ENCODE measurements at regions not wholly inside any gene's neighbourhood (a gene's known extent, or its start where the extent isn't known, plus 50 kb on each side); places are given as distances from the start of the nearest gene placed in this dataset.
A peak's percentile ranks its signal among the peaks of the same experiment; 100 is the strongest.

GRCh38 chr6:160899671-160900430 is 91.7 kb upstream of the MAP3K4 start:
- Histone ChIP-seq H3K27me3 (ENCODE audit: control insufficient read depth, insufficient read depth, low read length) (no peaks in the 10 kb centered on the region), H3K36me3 (ENCODE audit: control insufficient read depth, insufficient read depth, low read length) (no peaks in the 10 kb centered on the region), H3K4me3 (ENCODE audit: low read depth, low read length) (no peak overlapping the region)
- DNase-seq (ENCODE audit: low read depth) (no peak), FAIRE-seq (no peak)
- no peak for TF ChIP-seq CTCF (IDR thresholded peaks at IDR 0.05; ENCODE audit: insufficient read depth, low read length, severe bottlenecking)

- TF ChIP-seq CTCF (IDR thresholded peaks at IDR 0.05; ENCODE audit: insufficient read depth, low read length, severe bottlenecking) = no peak
- FAIRE-seq = no peak
- no peaks in the 10 kb centered on the region for H3K27me3 ChIP-seq (ENCODE audit: control insufficient read depth, insufficient read depth, low read length)
Measured at GRCh38 chr6:160911949-160912348, 79.6 kb upstream of the MAP3K4 start.

GRCh38 chr6:160912411-160912810 is 79.2 kb upstream of the MAP3K4 start:
- TF ChIP-seq CTCF (IDR thresholded peaks at IDR 0.05; ENCODE audit: insufficient read depth, low read length, severe bottlenecking) = no peak
- peak; percentile 96 for FAIRE-seq
- H3K36me3 ChIP-seq (ENCODE audit: control insufficient read depth, insufficient read depth, low read length) = no peaks in the 10 kb centered on the region
- no peak overlapping the region for H3K4me3 ChIP-seq (ENCODE audit: low read depth, low read length)
- no peak for DNase-seq (ENCODE audit: low read depth)
- H3K27me3 ChIP-seq (ENCODE audit: control insufficient read depth, insufficient read depth, low read length) = no peaks in the 10 kb centered on the region

More at GRCh38 chr6:160911949-160912348, 79.6 kb upstream of the MAP3K4 start:
- H3K36me3 ChIP-seq (ENCODE audit: control insufficient read depth, insufficient read depth, low read length) = no peaks in the 10 kb centered on the region
- DNase-seq (ENCODE audit: low read depth) = no peak
- H3K4me3 ChIP-seq (ENCODE audit: low read depth, low read length) = no peak overlapping the region

GRCh38 chr6:160917572-160917971 is 74.0 kb upstream of the MAP3K4 start:
- no peak for DNase-seq (ENCODE audit: low read depth)
- Histone ChIP-seq H3K4me3 (ENCODE audit: low read depth, low read length) (no peak overlapping the region), H3K36me3 (ENCODE audit: control insufficient read depth, insufficient read depth, low read length) (no peaks in the 10 kb centered on the region), H3K27me3 (ENCODE audit: control insufficient read depth, insufficient read depth, low read length) (no peaks in the 10 kb centered on the region)
- no peak for TF ChIP-seq CTCF (IDR thresholded peaks at IDR 0.05; ENCODE audit: insufficient read depth, low read length, severe bottlenecking)
- no peak for FAIRE-seq

GRCh38 chr6:160919723-160920440 is 71.7 kb upstream of the MAP3K4 start:
- DNase-seq (ENCODE audit: low read depth) = peak; percentile 95
- no peak for TF ChIP-seq CTCF (IDR thresholded peaks at IDR 0.05; ENCODE audit: insufficient read depth, low read length, severe bottlenecking)
- H3K27me3 ChIP-seq (ENCODE audit: control insufficient read depth, insufficient read depth, low read length) = no peaks in the 10 kb centered on the region
- FAIRE-seq = no peak
- H3K4me3 ChIP-seq (ENCODE audit: low read depth, low read length) = no peak overlapping the region
- no peaks in the 10 kb centered on the region for H3K36me3 ChIP-seq (ENCODE audit: control insufficient read depth, insufficient read depth, low read length)

Data from bronchial epithelial cell (primary cell).